H9 (cell line): ENCODE measurements at regions not wholly inside any gene's neighbourhood (a gene's known extent, or its start where the extent isn't known, plus 50 kb on each side); places are given as distances from the start of the nearest gene placed in this dataset.

Experiments used
- DNase-seq: peaks from one replicate; pipeline ENCODE4 v3.0.0-alpha.2; 2017
- H2AFZ ChIP-seq: one replicate; pipeline ENCODE4 v1.6.1; 2013; ENCODE audit warnings: mild to moderate bottlenecking, low read length, control low read depth, moderate library complexity
- H2AK5ac ChIP-seq: 2 replicates; pipeline ENCODE4 v1.6.1; 2013; ENCODE audit warnings: low read length, control low read depth, mixed read lengths; ENCODE audit not compliant: insufficient read length
- H2BK120ac ChIP-seq: one replicate; pipeline ENCODE4 v1.6.1; 2013; ENCODE audit warnings: low read depth, mild to moderate bottlenecking, low read length, control low read depth, inconsistent platforms; ENCODE audit not compliant: poor library complexity, severe bottlenecking
- H2BK12ac ChIP-seq: 2 replicates; pipeline ENCODE4 v1.6.1; 2013; ENCODE audit warnings: low read length, control low read depth, mixed read lengths, low read depth; ENCODE audit not compliant: insufficient read length
- H2BK15ac ChIP-seq: 2 replicates; pipeline ENCODE4 v1.6.1; 2013; ENCODE audit warnings: low read depth, low read length, control low read depth
- H2BK20ac ChIP-seq: one replicate; pipeline ENCODE4 v1.6.1; 2013; ENCODE audit warnings: low read depth, mild to moderate bottlenecking, low read length, control low read depth, inconsistent platforms; ENCODE audit not compliant: poor library complexity, severe bottlenecking
- H2BK5ac ChIP-seq: 2 replicates; pipeline ENCODE4 v1.6.1; 2013; ENCODE audit warnings: low read length, control low read depth, mixed read lengths; ENCODE audit not compliant: insufficient read length
- H3K14ac ChIP-seq: 2 replicates; pipeline ENCODE4 v1.6.1; 2013; ENCODE audit warnings: low read length, control low read depth; ENCODE audit not compliant: insufficient read depth
- H3K18ac ChIP-seq: 2 replicates; pipeline ENCODE4 v1.6.1; 2013; ENCODE audit warnings: low read depth, mild to moderate bottlenecking, mixed read lengths, low read length, control low read depth; ENCODE audit not compliant: insufficient read length
- H3K23ac ChIP-seq: 2 replicates; pipeline ENCODE4 v1.6.1; 2013; ENCODE audit warnings: low read length, control low read depth, mixed read lengths, low read depth; ENCODE audit not compliant: insufficient read length
- H3K23me2 ChIP-seq: 2 replicates; pipeline ENCODE4 v1.6.1; 2013; ENCODE audit warnings: low read depth, mild to moderate bottlenecking, mixed read lengths, low read length, control low read depth; ENCODE audit not compliant: insufficient read length, poor library complexity, severe bottlenecking
- H3K27ac ChIP-seq: 2 replicates; pipeline ENCODE4 v1.5.1; 2013; ENCODE audit warnings: low read length, control low read depth, mixed read lengths, low read depth; ENCODE audit not compliant: insufficient read length
- H3K27me3 ChIP-seq: 2 replicates; pipeline ENCODE4 v1.6.1; 2013; ENCODE audit warnings: low read length, control low read depth, inconsistent platforms; ENCODE audit not compliant: insufficient read depth
- H3K4ac ChIP-seq: 2 replicates; pipeline ENCODE4 v1.6.1; 2013; ENCODE audit warnings: low read depth, mild to moderate bottlenecking, control low read depth, inconsistent platforms, low read length, moderate library complexity
- H3K4me1 ChIP-seq: 2 replicates; pipeline ENCODE4 v1.6.1; 2013; ENCODE audit warnings: low read length, control low read depth, inconsistent platforms; ENCODE audit not compliant: insufficient read depth
- H3K4me2 ChIP-seq: 2 replicates; pipeline ENCODE4 v1.6.1; 2013; ENCODE audit warnings: low read length, control low read depth, mixed read lengths; ENCODE audit not compliant: insufficient read length, insufficient read depth
- H3K56ac ChIP-seq: 2 replicates; pipeline ENCODE4 v1.6.1; 2013; ENCODE audit warnings: low read depth, mild to moderate bottlenecking, mixed read lengths, low read length, control low read depth; ENCODE audit not compliant: insufficient read length
- H3K79me1 ChIP-seq: 2 replicates; pipeline ENCODE4 v1.6.1; 2013; ENCODE audit warnings: low read depth, mild to moderate bottlenecking, moderate library complexity, low read length, control low read depth, inconsistent platforms; ENCODE audit not compliant: insufficient read depth, poor library complexity, severe bottlenecking
- H3K79me2 ChIP-seq: 2 replicates; pipeline ENCODE4 v1.6.1; 2013; ENCODE audit warnings: low read length, control low read depth, inconsistent platforms; ENCODE audit not compliant: insufficient read depth
- H3K9ac ChIP-seq: 2 replicates; pipeline ENCODE4 v1.6.1; 2013; ENCODE audit warnings: low read length, control low read depth, mixed read lengths; ENCODE audit not compliant: insufficient read length; ENCODE audit errors: extremely low read depth
- H3K9me3 ChIP-seq: one replicate; pipeline ENCODE4 v1.6.1; 2013; ENCODE audit warnings: low read depth, low read length, inconsistent platforms; ENCODE audit not compliant: control insufficient read depth
- H3T11ph ChIP-seq: one replicate; pipeline ENCODE4 v1.6.1; 2013; ENCODE audit warnings: mild to moderate bottlenecking, low read length, control low read depth, inconsistent platforms
- H4K20me1 ChIP-seq: one replicate; pipeline ENCODE4 v1.6.1; 2013; ENCODE audit not compliant: control insufficient read depth, insufficient read length, insufficient read depth
- H4K5ac ChIP-seq: 2 replicates; pipeline ENCODE4 v1.6.1; 2013; ENCODE audit warnings: low read depth, mild to moderate bottlenecking, mixed read lengths, low read length, control low read depth; ENCODE audit not compliant: insufficient read length
- H4K8ac ChIP-seq: replicated peaks from 2 replicates; pipeline ENCODE4 v1.6.1; 2013; ENCODE audit warnings: low read length, control low read depth, mixed read lengths, low read depth; ENCODE audit not compliant: insufficient read length
- H4K91ac ChIP-seq: 2 replicates; pipeline ENCODE4 v1.6.1; 2013; ENCODE audit warnings: low read depth, mild to moderate bottlenecking, moderate library complexity, mixed read lengths, low read length, control low read depth; ENCODE audit not compliant: insufficient read length
- H3K27ac Mint-ChIP-seq, 3 experiments: 2 replicates in 2 of 3; 3 replicates in 1 of 3; pipeline ENCODE4 v1.8.0; 2020 to 2021; ENCODE audit warnings: mixed read lengths in 3 of 3, mild to moderate bottlenecking in 1 of 3, moderate library complexity in 1 of 3
- H3K27me3 Mint-ChIP-seq: 2 replicates; pipeline ENCODE4 v1.8.0; 2021; ENCODE audit warnings: low read depth, mild to moderate bottlenecking, moderate library complexity, mixed read lengths
- H3K36me3 Mint-ChIP-seq, 3 experiments: 2 replicates in 2 of 3; 3 replicates in 1 of 3; pipeline ENCODE4 v1.8.0; 2020 to 2021; ENCODE audit warnings: low read depth in 3 of 3, mixed read lengths in 3 of 3; ENCODE audit not compliant: insufficient read depth in 1 of 3
- H3K4me1 Mint-ChIP-seq, 2 experiments: 2 replicates each; pipeline ENCODE4 v1.8.0; 2020; ENCODE audit warnings: mixed read lengths in 2 of 2
- H3K4me3 Mint-ChIP-seq, 2 experiments: 2 replicates in 1 of 2; 3 replicates in 1 of 2; pipeline ENCODE4 v1.8.0; 2020 to 2021; ENCODE audit warnings: mild to moderate bottlenecking in 2 of 2, mixed read lengths in 2 of 2, moderate library complexity in 1 of 2
- H3K9me3 Mint-ChIP-seq, 2 experiments: 2 replicates in 1 of 2; 3 replicates in 1 of 2; pipeline ENCODE4 v1.8.0; 2020; ENCODE audit warnings: mild to moderate bottlenecking in 2 of 2, mixed read lengths in 2 of 2, moderate library complexity in 1 of 2
- WGBS: extraction: QIAGEN DNeasy Blood & Tissue Kit; methylation state at CpG from one replicate; pipeline ENCODE4 v1.1.7; 2013; ENCODE audit warnings: missing lambda C conversion rate, low lambda C conversion rate, mixed read lengths; ENCODE audit not compliant: insufficient read length; ENCODE audit errors: extremely low coverage; 5-methylcytosine and 5-hydroxymethylcytosine counted together
- TF ChIP-seq, protein P1 (sequence below): fragments of 200-600 bp; sonication (generic); conservative IDR thresholded peaks from 3 replicates; pipeline ENCODE4 v1.8.0; 2021; ENCODE audit warnings: antibody characterized with exemption, mild to moderate bottlenecking

DNA sequence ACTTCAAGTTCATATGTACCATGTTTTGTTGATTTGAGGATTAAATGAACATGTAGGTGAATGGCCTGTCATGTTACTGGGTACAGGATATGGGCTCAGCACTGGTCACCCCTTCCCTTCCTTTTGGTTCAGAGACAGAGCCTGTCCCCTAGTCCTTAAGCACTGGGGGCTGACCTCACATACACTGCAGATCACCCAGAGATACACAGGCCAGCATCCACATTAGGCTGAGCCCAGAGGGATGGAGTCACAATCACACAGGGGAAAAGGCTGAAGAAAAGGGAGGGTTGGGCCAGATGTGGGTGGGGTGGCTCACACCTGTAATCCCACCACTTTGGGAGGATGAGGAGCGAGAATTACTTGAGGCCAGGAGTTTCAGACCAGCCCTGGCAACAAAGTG lies 62.3 kb downstream of the IGLL5 start:
- Histone ChIP-seq H3K79me1 (no peaks in the 10 kb centered on the region), H3K23me2 (peaks cover 2% of the 10 kb centered on the region), H3K79me2 (no peaks in the 10 kb centered on the region), H4K91ac (no peak overlapping the region), H3K27me3 (no peaks in the 10 kb centered on the region; the same call in 1 of the 2 replicates), H3K9me3 (no peaks in the 10 kb centered on the region), H3T11ph (no peak overlapping the region), H2BK12ac (no peak overlapping the region), H4K5ac (no peak overlapping the region), H3K56ac (no peak overlapping the region), H3K27ac (no peak overlapping the region), H2BK20ac (no peak overlapping the region), H3K4me1 (no peaks in the 10 kb centered on the region), H2BK15ac (no peak overlapping the region), H3K14ac (no peak overlapping the region), H4K8ac (no peak overlapping the region), H2AFZ (no peak overlapping the region), H4K20me1 (no peaks in the 10 kb centered on the region), H3K23ac (no peak overlapping the region), H3K9ac (no peak overlapping the region), H3K4ac (no peak overlapping the region), H2BK120ac (no peak overlapping the region), H3K18ac (no peak overlapping the region), H3K4me2 (no peak overlapping the region), H2BK5ac (no peak overlapping the region), H2AK5ac (no peak overlapping the region)
- Mint-ChIP-seq H3K9me3 (peaks cover 2% of the 10 kb centered on the region in 2 experiments; a peak in 1 of 5 replicates), H3K4me3 (no peak overlapping the region), H3K27ac (no peak overlapping the region; a peak in 1 of 7 replicates), H3K36me3 (no peaks in the 10 kb centered on the region), H3K4me1 (peaks cover 0 to 2% of the 10 kb centered on the region in 2 experiments; a peak in 3 of 4 replicates), H3K27me3 (peaks cover 99% of the 10 kb centered on the region)
- DNase-seq, result no peak
- TF ChIP-seq, protein P1, sequence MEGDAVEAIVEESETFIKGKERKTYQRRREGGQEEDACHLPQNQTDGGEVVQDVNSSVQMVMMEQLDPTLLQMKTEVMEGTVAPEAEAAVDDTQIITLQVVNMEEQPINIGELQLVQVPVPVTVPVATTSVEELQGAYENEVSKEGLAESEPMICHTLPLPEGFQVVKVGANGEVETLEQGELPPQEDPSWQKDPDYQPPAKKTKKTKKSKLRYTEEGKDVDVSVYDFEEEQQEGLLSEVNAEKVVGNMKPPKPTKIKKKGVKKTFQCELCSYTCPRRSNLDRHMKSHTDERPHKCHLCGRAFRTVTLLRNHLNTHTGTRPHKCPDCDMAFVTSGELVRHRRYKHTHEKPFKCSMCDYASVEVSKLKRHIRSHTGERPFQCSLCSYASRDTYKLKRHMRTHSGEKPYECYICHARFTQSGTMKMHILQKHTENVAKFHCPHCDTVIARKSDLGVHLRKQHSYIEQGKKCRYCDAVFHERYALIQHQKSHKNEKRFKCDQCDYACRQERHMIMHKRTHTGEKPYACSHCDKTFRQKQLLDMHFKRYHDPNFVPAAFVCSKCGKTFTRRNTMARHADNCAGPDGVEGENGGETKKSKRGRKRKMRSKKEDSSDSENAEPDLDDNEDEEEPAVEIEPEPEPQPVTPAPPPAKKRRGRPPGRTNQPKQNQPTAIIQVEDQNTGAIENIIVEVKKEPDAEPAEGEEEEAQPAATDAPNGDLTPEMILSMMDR, result no peak
- no CpG with 5 or more reads among the region's 1 CpG for WGBS
